ENCODE measurements at regions not wholly inside any gene's neighbourhood (a gene's known extent, or its start where the extent isn't known, plus 50 kb on each side); places are given as distances from the start of the nearest gene placed in this dataset.

GRCh38 chr14:87524011-87524410 lies 469.0 kb downstream of the GALC start:
- no peak for TF ChIP-seq EZH2 (IDR thresholded peaks at IDR 0.05; ENCODE audit: borderline replicate concordance, insufficient read depth, low read length, poor library complexity, severe bottlenecking)
- no peak for TF ChIP-seq CTCF (IDR thresholded peaks at IDR 0.05; ENCODE audit: poor library complexity, severe bottlenecking)
- no peak for TF ChIP-seq SMC3 (conservative IDR thresholded peaks at IDR 0.05; ENCODE audit: poor library complexity)
- TF ChIP-seq POLR2AphosphoS5 (IDR thresholded peaks at IDR 0.05): no peak
- no peak for TF ChIP-seq EP300 (conservative IDR thresholded peaks at IDR 0.05; ENCODE audit: poor library complexity, severe bottlenecking)
- no peak for TF ChIP-seq MXI1 (conservative IDR thresholded peaks at IDR 0.05; ENCODE audit: poor library complexity, severe bottlenecking)
- no peak for TF ChIP-seq REST (IDR thresholded peaks at IDR 0.05; ENCODE audit: borderline replicate concordance)
